GM19452 (cell line): ENCODE measurements at regions not wholly inside any gene's neighbourhood (a gene's known extent, or its start where the extent isn't known, plus 50 kb on each side); places are given as distances from the start of the nearest gene placed in this dataset.

Source experiments
- ATAC-seq: cut with Tn5 transposase; IDR thresholded peaks from one replicate; pipeline ENCODE4 v1.9.1; 2021; ENCODE audit not compliant: unreplicated experiment

GRCh38 chr4:153034681-153035080 lies 98.6 kb downstream of the FHDC1 start:
- no peak for ATAC-seq

DNA sequence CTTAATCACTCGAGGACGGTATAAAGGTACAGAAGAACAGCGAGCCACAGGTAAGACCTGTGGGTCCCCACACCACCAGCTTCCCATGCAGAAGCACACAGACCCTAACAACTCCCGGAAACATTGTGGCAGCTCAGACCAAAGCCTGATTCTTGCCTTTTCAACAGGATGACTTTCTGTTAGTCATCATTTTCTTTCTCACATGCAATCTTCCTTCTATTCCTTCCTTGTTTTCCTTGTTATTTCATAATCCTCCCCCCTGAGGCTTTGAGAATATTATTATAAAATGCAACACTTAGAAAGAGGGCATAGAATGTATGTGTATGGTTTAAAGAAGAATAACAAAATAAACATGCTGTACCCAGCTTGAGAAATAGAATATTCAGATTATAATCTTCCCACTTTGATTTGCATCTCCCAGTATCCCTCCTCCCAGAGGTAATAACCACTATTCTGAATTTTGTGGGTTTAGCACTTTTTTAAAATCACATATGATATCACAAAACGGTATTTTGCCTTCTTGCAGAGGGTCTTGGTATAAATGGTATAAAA lies 100.9 kb downstream of the FHDC1 start:
- ATAC-seq: no peak

DNA sequence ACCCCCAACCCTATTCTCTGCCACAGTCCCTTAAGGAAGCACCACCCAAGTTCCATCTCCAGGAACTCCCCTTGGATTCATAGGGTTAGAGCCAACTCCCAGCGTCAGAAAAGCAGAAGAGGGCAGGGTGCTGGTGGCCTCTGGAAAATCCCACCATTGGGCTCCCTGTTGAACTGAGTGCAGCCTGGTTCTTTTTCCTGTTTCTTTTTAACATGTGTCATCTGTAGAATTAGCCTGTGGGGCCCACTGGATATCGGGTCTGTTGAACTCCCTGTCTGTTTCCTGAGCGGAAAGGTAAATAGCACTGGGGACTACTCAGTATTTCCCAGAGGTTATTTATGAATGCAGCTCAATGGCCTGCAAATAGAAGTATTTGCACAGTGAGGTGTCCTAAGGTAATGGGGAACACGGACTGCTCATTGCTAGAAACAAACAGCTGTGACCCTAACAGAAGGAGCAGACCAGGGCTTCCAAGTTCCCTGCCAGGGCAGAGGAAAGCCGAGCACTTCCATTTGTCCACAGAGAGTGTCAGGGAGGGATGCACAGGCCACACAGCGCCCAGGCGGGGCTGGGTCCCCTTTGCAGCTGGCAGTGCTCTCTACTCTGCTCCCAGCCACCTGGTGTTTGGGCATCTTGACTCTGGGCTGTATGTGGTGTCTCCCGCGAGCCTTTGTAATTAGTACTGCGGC lies 102.6 kb downstream of the FHDC1 start:
- no peak for ATAC-seq

DNA sequence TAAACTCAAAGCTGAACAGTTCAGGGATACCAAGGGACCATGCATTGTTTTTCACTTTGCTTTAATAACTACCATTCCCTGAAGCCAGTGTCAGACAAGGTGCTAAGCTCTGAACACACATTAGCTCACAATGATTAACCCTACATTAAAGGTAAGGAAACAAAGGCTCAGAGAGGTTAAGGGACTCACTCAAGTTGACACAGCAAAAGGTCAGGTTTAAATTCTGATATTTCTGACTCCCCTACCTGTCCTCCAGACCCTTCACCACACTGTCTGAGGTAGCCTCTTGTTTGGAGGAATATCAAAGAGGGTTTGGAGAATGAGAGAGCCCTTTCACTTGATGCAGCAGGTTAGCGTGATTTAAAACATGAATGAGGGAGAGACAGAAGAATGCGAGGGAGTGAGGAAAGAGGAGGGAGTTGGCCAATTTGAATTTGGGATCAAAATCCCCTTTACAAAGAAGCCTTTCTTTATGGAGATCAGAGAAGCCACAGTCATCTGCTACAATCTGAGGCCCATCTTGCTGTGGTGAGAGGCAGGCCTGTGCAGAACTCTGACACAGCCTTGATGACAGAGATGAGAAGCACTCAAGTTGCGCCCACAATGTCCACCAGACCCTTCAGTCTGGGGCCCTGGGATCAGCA lies 103.5 kb downstream of the FHDC1 start:
- no peak for ATAC-seq

- no peak for ATAC-seq
These were observed 104.6 kb downstream of the FHDC1 start for GRCh38 chr4:153040677-153041076.

- ATAC-seq: no peak
These were observed 107.9 kb downstream of the FHDC1 start for GRCh38 chr4:153044036-153044435.

DNA sequence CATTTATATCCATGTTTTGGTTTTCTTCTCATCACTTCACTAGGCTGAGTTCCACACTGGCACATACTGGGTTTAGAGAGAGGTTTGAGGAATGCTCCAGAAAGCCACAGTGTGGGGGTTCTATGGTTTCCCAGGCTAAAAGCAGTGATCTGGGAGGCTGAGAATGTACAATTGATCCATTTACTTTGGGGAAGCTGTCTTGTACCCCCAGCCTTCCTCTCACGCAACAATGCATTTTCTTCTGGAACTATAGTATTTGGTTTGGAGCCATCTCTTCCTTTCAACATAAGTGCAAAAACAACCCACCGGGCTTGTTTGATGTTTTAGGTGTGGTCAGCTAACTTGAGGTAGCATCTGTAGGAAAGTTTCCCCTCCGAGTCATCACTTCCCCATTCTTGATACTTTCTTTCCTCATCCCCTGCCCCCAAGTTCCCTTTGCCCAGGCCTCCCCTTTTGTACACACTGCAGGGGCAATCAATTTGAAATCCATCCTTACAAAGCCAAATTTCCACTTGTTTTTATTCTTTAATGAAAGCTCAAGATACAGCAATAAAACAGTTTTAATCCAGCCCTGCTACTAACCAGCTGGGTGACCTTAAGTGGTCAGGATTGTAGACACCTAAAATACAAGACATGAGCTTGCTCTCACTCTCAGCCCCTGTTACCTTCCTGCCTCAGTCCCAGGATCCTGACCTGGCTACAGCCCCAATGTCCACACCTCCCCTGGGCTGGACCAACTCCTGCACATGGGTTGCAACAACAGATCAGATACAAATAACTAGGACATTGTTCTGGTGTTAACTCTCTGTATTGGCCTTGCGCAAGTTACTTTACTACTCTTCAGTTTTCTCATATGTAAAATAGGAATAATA lies 109.2 kb downstream of the FHDC1 start:
- ATAC-seq: no peak

DNA sequence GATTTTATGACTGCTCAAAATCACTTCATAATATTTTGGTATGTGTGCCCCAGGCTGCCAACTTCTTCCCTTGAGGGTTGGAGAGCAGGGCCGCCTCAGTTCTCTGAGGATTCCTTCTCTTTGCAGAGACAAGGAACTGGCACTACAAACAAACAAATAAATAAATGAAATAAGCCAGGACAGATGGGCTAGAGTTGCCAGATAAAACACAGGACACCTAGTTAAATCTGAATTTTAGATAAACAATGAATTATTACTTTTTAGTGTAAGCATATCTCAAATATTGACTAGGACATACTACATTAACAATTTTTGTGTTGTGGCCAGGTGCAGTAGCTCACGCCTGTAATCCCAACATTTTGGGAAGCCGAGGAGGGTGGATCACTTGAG lies 122.5 kb downstream of the FHDC1 start:
- no peak for ATAC-seq

DNA sequence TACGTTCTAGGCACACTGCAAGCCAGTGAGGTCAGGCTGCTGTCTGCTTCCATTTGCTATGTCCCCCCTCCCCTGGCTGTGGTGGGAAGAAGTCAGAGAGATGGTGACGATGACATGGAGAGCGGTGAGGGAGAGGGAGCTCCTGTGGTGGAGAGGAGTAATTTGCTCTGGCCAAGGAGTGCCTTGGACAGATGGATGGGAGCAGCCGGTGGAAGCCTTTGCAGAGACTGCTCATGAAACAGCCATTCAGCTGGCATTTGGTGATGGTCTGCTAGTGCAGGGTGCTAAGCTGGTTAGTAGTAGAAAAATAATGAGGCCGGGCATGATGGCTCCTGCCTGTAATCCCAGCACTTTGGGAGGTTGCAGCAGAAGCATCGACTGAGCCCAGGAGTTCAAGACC lies 124.1 kb downstream of the FHDC1 start:
- no peak for ATAC-seq

- ATAC-seq: no peak
These were observed 125.8 kb downstream of the FHDC1 start for GRCh38 chr4:153061971-153062370.

GRCh38 chr4:153062652-153063168 lies 126.6 kb downstream of the FHDC1 start:
- no peak for ATAC-seq

- ATAC-seq: no peak
These were observed 127.4 kb downstream of the FHDC1 start for GRCh38 chr4:153063490-153063889.

DNA sequence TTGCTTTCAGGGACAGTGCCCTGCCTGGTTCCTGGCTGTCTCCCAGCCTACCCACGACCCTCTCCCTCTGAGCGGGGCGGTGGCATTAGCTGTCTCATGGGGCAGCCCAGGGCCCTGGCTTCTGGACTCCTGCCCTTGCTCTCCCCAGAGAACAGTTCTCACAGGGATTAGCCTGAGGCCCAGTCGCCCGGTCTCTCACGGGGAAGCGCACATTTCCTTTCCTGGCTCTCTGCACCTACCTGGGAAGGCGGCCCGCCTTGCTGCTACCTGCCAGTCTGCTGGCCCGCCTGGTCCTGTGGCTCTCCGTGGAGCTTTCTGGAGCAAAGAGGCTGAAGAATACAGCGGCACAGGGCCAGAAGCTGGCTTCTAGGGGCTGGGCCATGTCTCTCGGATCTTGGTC lies 128.4 kb downstream of the FHDC1 start:
- no peak for ATAC-seq

DNA sequence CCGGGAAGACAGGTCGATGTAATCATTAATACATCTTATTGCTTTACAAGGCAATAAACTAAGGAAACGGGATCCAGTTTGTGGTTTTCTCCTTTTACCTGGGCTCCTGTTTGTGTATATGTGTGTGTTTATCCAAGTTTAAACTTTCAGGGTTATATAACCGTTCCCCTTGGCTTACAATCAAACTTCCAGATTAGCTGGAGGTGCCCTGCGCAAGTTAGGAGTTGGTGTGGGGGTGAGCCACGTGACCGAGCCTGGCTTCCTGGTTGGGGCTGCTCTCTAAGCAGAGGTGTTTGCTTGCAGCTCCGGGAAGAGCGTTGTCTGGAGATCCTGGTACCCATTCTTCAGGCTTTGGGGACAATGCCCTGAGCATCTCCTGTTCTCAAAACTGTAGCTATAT lies 129.2 kb downstream of the FHDC1 start:
- no peak for ATAC-seq

DNA sequence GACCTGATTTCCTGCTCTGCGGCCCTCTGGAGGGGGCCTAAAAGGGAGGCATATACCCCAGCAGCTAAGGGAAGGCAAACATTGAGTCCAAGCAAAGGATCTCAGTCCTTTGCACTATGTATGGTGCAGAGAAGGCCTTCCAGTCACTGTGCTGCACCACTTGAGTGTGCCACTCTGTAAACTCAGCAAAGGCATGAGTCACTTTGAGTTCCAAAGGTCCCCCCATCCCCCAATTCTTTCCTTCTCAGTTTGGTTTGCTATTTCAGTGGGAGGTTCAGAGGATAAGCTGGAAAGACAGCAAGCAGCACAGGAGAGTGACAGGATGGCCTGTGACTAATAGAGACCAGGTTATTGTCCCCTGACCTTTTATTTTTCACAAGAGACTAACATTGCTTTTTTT lies 131.3 kb downstream of the FHDC1 start:
- no peak for ATAC-seq

- ATAC-seq: no peak
These were observed 132.6 kb downstream of the FHDC1 start for GRCh38 chr4:153068751-153069150.

GRCh38 chr4:153071958-153072598 lies 132.2 kb upstream of the TRIM2 start:
- no peak for ATAC-seq

- no peak for ATAC-seq
These were observed 131.6 kb upstream of the TRIM2 start for GRCh38 chr4:153072661-153073060.

DNA sequence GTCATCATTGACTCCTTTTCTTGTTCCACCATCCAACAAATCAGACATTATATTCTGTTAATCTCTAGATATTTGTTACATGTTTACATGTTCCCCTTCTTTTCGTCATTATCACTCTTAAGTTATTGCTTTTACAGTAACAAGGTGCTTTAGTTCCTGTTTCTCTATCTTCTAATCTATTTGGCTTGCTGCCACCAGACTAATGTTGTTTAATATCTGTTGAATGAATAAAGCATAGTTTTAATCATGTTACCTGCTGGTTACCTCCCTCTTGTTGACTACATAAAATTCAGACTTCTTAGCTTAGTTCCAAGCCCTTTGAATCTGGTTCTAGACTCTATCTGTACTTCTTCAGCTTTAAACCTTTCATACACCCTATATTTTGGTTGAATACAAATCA lies 129.8 kb upstream of the TRIM2 start:
- no peak for ATAC-seq

GRCh38 chr4:153074936-153075630 lies 129.2 kb upstream of the TRIM2 start:
- no peak for ATAC-seq
